GM18502 (cell line): ENCODE measurements at regions not wholly inside any gene's neighbourhood (a gene's known extent, or its start where the extent isn't known, plus 50 kb on each side); places are given as distances from the start of the nearest gene placed in this dataset.

Experiments used
- ATAC-seq: cut with Tn5 transposase; IDR thresholded peaks from one replicate; pipeline ENCODE4 v1.9.1; 2021; ENCODE audit warnings: mild to moderate bottlenecking; ENCODE audit not compliant: unreplicated experiment, poor library complexity

- ATAC-seq = peak; percentile 96
Observed at GRCh38 chr6:45830441-45831139, 185.1 kb downstream of the CLIC5 start.

DNA sequence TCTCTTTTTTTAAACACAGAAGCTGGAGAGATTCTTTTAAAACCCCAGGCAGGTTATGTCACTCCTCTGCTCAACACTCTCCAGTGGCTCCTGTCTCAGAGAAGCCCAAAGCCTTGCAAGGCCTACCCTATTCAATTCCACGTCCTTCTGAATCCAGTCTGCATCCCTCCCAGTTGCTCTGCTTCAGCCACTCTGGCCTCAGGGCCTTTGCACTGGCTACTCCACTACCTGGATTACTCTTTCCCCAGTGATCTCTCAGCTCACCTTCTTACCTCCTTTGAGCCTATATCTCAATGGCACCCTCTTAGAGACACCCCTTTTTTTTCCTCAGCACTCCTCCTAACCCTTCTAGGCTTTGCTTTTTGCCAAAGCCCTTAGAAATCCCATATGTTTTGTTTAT lies 185.8 kb downstream of the CLIC5 start:
- no peak for ATAC-seq

DNA sequence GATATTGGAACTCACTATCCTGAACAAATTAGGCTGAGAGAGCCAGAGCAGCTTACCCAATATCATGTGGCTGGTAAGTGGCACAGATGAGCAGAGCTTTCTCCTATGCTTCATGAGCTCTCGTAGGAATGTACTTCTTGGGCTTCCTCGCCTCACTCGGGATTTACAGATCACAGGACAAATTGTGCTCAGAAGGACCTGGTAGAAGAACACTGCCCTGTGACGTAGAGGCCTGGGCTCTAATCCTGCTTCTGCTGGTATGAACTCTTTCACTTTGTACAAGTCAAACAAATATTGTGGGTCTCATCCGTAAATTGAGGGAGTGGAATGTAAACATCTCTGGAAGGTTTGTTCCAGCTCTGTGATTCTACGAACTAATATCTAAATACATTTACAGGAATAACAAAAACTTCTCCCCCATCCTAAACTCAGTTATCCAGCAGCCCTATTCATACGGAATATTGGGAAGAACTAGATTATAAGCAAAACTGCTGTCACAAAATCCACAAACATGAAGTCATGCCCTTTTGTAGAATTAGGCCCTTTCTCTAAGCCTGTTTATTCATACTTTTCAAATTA lies 187.6 kb downstream of the CLIC5 start:
- ATAC-seq = no peak

GRCh38 chr6:45822873-45823272 lies 192.8 kb downstream of the CLIC5 start:
- ATAC-seq = no peak

GRCh38 chr6:45822246-45822812 lies 193.3 kb downstream of the CLIC5 start:
- no peak for ATAC-seq

DNA sequence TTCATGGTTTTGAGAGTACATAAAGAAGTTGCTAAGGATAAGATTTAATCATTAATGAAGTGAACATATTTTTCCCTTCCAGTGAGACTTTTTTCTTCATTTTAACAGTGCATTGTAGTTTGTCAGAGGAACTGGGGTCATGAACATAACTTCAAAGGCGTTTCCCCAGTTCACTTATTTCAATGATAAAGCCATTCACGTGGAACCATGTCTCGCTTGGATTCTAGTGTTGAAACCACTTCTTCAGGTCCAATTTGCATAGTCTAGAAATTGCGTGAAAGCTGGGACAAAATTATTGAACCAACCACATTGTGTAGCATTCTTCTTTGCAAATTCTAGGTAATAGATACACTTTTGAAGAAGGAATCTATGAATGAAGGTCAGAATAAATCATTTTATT lies 197.0 kb downstream of the CLIC5 start:
- ATAC-seq = no peak

DNA sequence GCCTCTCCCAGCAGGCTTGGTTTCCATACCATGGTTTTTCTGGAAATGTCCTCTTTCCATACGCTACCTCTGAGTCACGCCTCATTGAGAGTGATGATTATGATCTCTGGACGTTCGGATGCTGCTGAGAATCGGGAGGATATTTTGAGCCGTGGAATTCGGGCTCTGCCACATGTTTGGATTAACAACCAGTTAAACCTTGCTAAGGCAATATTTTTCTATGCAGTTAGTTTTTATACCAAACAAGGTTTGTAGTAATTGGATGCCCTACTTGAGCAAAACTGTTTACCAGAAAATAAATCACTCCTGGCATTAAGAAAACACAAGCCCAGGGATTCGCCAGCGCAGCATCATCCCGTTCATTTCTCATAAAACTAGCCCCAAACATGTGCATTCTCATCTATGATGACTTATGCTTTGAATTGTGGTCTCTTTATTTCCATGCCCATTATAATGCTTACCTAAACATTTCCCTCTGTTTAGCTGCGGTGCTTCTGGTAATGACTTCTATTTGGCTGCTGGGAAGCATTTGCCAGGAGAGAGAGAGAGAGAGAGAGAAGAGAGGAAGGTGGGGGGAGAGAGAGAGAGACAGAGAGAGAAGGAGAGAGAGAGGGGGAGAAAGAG lies 198.9 kb downstream of the CLIC5 start:
- ATAC-seq = no peak

DNA sequence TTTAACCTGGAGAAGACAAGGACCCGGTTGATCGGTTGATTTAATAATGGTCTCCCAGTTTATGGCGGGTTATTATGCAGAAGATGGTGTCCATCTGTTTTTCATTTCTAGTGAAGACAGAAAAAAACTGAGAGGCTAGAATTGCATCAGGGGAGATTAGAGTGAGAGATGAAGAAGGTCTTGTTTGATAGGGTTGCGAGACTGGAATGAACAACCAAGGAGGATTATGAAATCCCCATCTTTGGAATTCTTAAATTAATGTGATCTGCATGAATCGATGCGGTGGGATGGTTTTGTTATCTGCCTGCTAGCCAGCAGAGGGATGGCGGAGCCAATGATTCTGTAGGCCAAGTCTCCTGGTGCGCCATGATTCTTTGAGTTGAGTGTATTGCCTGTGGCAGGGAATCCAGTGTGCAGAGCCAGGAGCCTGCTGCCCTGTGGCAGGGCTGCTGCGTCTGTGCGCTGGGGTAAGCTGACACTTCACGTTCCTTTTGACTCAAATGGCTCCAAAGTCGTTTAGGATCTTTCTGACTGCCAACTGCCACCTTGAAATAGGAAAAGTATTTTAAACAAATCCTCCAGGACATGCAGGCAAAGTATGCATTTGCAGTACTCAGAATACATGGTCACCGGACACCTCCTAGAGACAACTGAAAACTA lies 200.1 kb downstream of the CLIC5 start:
- no peak for ATAC-seq

GRCh38 chr6:45814772-45815171 lies 200.9 kb downstream of the CLIC5 start:
- no peak for ATAC-seq

GRCh38 chr6:45813943-45814342 lies 201.7 kb downstream of the CLIC5 start:
- no peak for ATAC-seq

DNA sequence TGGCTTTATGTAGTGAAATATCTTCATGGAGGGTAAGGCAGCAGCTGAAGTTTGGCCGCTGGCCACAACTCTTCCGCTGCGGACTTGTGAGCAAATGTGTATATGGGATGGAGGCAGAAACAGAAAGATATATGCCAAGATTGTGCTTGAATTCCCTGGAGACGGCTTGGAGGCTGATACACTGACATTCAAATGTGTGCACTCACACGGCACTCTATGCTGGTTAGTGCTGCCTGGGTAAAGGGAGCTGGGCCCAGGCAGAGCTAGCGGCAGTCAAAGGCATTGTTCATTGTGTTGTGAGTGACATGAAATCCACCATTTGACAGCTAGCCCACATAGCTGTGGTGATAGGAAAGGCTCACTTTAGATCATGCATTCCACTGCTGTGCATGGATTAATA lies 202.7 kb downstream of the CLIC5 start:
- ATAC-seq = no peak

GRCh38 chr6:45808917-45809316 lies 206.7 kb downstream of the CLIC5 start:
- peak; percentile 71 for ATAC-seq

GRCh38 chr6:45808042-45808645 lies 207.5 kb downstream of the CLIC5 start:
- no peak for ATAC-seq

DNA sequence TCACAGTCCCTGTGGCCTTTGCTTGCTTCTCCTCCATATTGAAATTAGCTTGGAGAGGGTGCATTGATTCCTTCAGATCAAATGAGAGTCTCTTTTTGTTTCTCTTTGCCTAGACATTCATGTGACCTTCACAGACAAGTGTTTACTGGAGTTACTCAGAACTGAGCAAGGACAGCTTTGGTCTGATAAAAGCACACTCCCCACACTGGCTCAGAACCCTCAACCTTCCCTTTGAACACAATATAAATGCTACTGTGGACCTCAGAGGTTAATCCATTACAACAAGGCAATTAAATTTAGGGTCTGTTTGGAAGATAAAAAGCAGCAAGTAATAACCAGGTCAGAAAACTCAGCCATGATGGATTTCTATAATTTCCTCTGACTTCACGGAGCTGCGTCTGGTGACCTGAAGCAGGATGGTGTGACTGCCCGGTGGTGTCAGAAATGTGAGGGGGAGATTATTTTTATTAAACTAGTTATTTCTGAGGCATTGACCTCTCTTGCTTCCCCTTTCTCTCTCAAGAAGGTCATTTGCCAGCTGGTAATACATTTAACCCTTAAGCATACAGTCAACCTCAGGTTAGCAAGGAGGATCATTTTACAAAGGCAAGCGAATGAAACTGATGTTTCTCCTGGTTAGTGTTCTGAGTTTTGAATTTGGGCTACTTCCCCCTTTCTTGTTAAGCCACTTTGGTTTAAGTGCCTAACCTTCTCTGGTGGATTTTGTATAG lies 208.2 kb downstream of the CLIC5 start:
- ATAC-seq = no peak

- no peak for ATAC-seq
Observed at GRCh38 chr6:45806172-45806571, 209.5 kb downstream of the CLIC5 start.

- no peak for ATAC-seq
Observed at GRCh38 chr6:45803071-45803470, 212.6 kb downstream of the CLIC5 start.

- ATAC-seq = peak; percentile 65
Observed at GRCh38 chr6:45801471-45802289, 214.0 kb downstream of the CLIC5 start.

DNA sequence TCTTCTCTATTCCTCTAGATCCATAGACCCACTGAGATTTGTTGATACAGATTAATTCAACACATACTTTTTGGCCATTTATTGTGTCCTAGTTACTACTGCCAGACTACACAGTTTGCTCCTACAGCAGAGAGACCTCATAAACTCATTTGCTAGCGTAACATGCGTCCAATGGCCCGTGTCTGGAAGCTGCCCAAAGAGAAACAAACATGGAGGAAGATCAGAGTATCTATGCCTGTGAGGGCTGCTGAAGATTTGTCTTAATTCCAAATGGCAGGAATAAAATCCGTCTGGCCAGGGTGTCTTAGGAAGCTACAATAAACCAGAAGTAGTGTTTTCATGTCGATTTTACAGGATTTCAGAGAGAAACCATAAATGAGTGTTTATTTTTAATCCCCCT lies 214.7 kb downstream of the CLIC5 start:
- ATAC-seq = no peak

GRCh38 chr6:45795678-45796077 lies 220.0 kb downstream of the CLIC5 start:
- no peak for ATAC-seq
